HG03196 (cell line): ENCODE measurements at regions not wholly inside any gene's neighbourhood (a gene's known extent, or its start where the extent isn't known, plus 50 kb on each side); places are given as distances from the start of the nearest gene placed in this dataset.
"Not testable (repeated sequence)": the region's sequence is repeated elsewhere in the genome, so short reads cannot be mapped to it uniquely, and the experiment has no call there.

Source experiments
- ATAC-seq: cut with Tn5 transposase; IDR thresholded peaks from one replicate; pipeline ENCODE4 v1.9.1; 2021; ENCODE audit not compliant: unreplicated experiment

- no peak for ATAC-seq
Observed at GRCh38 chr13:54676526-54677113, 1648.0 kb downstream of the OLFM4 start.

- ATAC-seq = no peak
Observed at GRCh38 chr13:54682184-54682583, 1653.6 kb downstream of the OLFM4 start.

GRCh38 chr13:54687173-54687572, 1658.6 kb downstream of the OLFM4 start:
- ATAC-seq = no peak

- ATAC-seq = no peak
Observed at GRCh38 chr13:54699831-54700230, 1671.2 kb downstream of the OLFM4 start.

- ATAC-seq = no peak
Observed at GRCh38 chr13:54705738-54706137, 1677.1 kb downstream of the OLFM4 start.

- ATAC-seq = no peak
Observed at GRCh38 chr13:54706336-54706735, 1677.7 kb downstream of the OLFM4 start.

- ATAC-seq = no peak
Observed at GRCh38 chr13:54709546-54709945, 1680.9 kb downstream of the OLFM4 start.

- ATAC-seq = no peak
Observed at GRCh38 chr13:54733639-54734038, 1705.0 kb downstream of the OLFM4 start.

GRCh38 chr13:54737211-54737610, 1708.6 kb downstream of the OLFM4 start:
- not testable (repeated sequence) for ATAC-seq

GRCh38 chr13:54742984-54743383, 1714.4 kb downstream of the OLFM4 start:
- ATAC-seq = no peak

- ATAC-seq = no peak
Observed at GRCh38 chr13:54744747-54745146, 1716.1 kb downstream of the OLFM4 start.

- ATAC-seq = no peak
Observed at GRCh38 chr13:54750521-54750920, 1721.9 kb downstream of the OLFM4 start.

GRCh38 chr13:54758795-54759194, 1730.2 kb downstream of the OLFM4 start:
- ATAC-seq = no peak

GRCh38 chr13:54768214-54768613, 1739.6 kb downstream of the OLFM4 start:
- ATAC-seq = no peak

- no peak for ATAC-seq
Observed at GRCh38 chr13:54775501-54776191, 1747.0 kb downstream of the OLFM4 start.

GRCh38 chr13:54787754-54788153, 1759.1 kb downstream of the OLFM4 start:
- ATAC-seq = no peak

- ATAC-seq = no peak
Observed at GRCh38 chr13:54799621-54800226, 1771.1 kb downstream of the OLFM4 start.

- no peak for ATAC-seq
Observed at GRCh38 chr13:54802226-54802625, 1773.6 kb downstream of the OLFM4 start.

- ATAC-seq = no peak
Observed at GRCh38 chr13:54805743-54806142, 1777.1 kb downstream of the OLFM4 start.

GRCh38 chr13:54821938-54822470, 1793.4 kb downstream of the OLFM4 start:
- not testable (repeated sequence) for ATAC-seq

GRCh38 chr13:54829391-54830068, 1800.9 kb downstream of the OLFM4 start:
- not testable (repeated sequence) for ATAC-seq

- no peak for ATAC-seq
Observed at GRCh38 chr13:54836273-54836672, 1807.7 kb downstream of the OLFM4 start.
